ENCODE measurements at regions not wholly inside any gene's neighbourhood (a gene's known extent, or its start where the extent isn't known, plus 50 kb on each side); places are given as distances from the start of the nearest gene placed in this dataset.
"Not testable (repeated sequence)": the region's sequence is repeated elsewhere in the genome, so short reads cannot be mapped to it uniquely, and the experiment has no call there.

- no peak overlapping the region for H3K27ac Mint-ChIP-seq (ENCODE audit: unreplicated experiment)
- H3K9me3 Mint-ChIP-seq (ENCODE audit: unreplicated experiment): peaks cover 18% of the 10 kb centered on the region
- Histone ChIP-seq H3K36me3 (ENCODE audit: control insufficient read depth, insufficient read depth, low read length) (no peaks in the 10 kb centered on the region), H3K9me3 (no peaks in the 10 kb centered on the region), H3K27me3 (replicated peaks; ENCODE audit: control insufficient read depth, insufficient read depth, low read length) (no peaks in the 10 kb centered on the region), H3K4me3 (ENCODE audit: low read depth, low read length) (no peak overlapping the region), H3K4me1 (no peaks in the 10 kb centered on the region)
- no peaks in the 10 kb centered on the region for H3K36me3 Mint-ChIP-seq (ENCODE audit: insufficient read depth, unreplicated experiment)
- no peak for DNase-seq
- no TSS peak for BruUV-seq (replicated peaks)
- H3K4me1 Mint-ChIP-seq (ENCODE audit: low read depth, unreplicated experiment): peaks cover 6% of the 10 kb centered on the region
- TF ChIP-seq, protein P1, sequence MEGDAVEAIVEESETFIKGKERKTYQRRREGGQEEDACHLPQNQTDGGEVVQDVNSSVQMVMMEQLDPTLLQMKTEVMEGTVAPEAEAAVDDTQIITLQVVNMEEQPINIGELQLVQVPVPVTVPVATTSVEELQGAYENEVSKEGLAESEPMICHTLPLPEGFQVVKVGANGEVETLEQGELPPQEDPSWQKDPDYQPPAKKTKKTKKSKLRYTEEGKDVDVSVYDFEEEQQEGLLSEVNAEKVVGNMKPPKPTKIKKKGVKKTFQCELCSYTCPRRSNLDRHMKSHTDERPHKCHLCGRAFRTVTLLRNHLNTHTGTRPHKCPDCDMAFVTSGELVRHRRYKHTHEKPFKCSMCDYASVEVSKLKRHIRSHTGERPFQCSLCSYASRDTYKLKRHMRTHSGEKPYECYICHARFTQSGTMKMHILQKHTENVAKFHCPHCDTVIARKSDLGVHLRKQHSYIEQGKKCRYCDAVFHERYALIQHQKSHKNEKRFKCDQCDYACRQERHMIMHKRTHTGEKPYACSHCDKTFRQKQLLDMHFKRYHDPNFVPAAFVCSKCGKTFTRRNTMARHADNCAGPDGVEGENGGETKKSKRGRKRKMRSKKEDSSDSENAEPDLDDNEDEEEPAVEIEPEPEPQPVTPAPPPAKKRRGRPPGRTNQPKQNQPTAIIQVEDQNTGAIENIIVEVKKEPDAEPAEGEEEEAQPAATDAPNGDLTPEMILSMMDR (IDR thresholded peaks at IDR 0.05; ENCODE audit: insufficient read depth in 1 of 2, low read depth in 1 of 2, low read length in 1 of 2, severe bottlenecking in 1 of 2, unreplicated experiment in 1 of 2): no peak
- POLR2A ChIA-PET: no interaction called here
- CTCF ChIA-PET: no interaction called here
- intact Hi-C loops (cut with micrococcal nuclease; ENCODE audit: unreplicated experiment): no loop called here
- no peak overlapping the region for H3K4me3 Mint-ChIP-seq (ENCODE audit: unreplicated experiment)
- H3K27me3 Mint-ChIP-seq (ENCODE audit: insufficient read depth, unreplicated experiment): no peaks in the 10 kb centered on the region
These were observed 558.4 kb downstream of the PIK3C3 start for GRCh38 chr18:42513441-42513840.

DNA sequence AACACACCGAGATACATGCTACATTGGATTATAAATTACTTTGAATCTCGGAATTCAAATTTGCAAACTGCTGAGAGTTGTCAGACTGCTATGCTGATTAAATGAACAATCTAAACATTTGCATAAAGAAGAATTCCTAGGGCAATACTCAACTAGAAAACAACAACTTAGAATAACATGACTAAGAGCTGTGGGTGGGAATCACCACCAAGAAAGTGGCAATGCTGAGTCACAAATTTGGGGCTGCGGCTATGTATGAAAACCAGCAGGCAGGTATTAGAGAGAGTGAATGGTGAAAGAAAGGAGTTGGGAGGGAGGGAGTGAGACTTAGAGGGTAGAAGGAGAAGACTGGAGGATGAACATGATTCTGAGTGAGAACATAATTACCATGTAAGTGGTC, 559.5 kb downstream of the PIK3C3 start:
- BruUV-seq (replicated peaks): no TSS peak
- H3K36me3 Mint-ChIP-seq (ENCODE audit: insufficient read depth, unreplicated experiment): no peaks in the 10 kb centered on the region
- no peak overlapping the region for H3K4me3 Mint-ChIP-seq (ENCODE audit: unreplicated experiment)
- ChIA-PET POLR2A (no interaction called here), CTCF (no interaction called here)
- Histone ChIP-seq H3K4me1 (peaks cover 10% of the 10 kb centered on the region), H3K36me3 (ENCODE audit: control insufficient read depth, insufficient read depth, low read length) (no peaks in the 10 kb centered on the region), H3K4me3 (ENCODE audit: low read depth, low read length) (no peak overlapping the region), H3K9me3 (no peaks in the 10 kb centered on the region), H3K27me3 (replicated peaks; ENCODE audit: control insufficient read depth, insufficient read depth, low read length) (no peaks in the 10 kb centered on the region)
- TF ChIP-seq, protein P1 (IDR thresholded peaks at IDR 0.05; ENCODE audit: insufficient read depth in 1 of 2, low read depth in 1 of 2, low read length in 1 of 2, severe bottlenecking in 1 of 2, unreplicated experiment in 1 of 2): no peak
- H3K4me1 Mint-ChIP-seq (ENCODE audit: low read depth, unreplicated experiment): peaks cover 13% of the 10 kb centered on the region
- H3K27me3 Mint-ChIP-seq (ENCODE audit: insufficient read depth, unreplicated experiment): no peaks in the 10 kb centered on the region
- H3K9me3 Mint-ChIP-seq (ENCODE audit: unreplicated experiment): peaks cover 18% of the 10 kb centered on the region
- DNase-seq: no peak
- intact Hi-C loops (cut with micrococcal nuclease; ENCODE audit: unreplicated experiment): no loop called here
- no peak overlapping the region for H3K27ac Mint-ChIP-seq (ENCODE audit: unreplicated experiment)

DNA sequence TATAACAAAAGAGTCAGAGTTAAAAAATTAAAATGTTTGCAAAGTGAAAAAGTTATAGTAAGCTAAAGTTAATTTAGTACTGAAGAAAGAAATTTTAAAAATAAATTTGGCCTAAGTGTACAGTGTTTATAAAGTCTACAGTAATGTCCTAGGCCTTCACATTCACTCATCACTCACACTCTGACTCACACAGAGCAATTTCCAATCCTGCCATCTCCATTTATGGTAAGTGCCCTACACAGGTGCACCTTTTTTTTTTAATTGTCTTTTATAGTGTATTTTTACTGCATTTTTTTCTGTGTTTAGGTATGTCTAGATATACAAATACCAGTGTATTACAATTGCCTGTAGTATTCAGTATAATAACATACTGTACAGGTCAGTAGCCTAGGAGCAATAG, 562.9 kb downstream of the PIK3C3 start:
- H3K4me1 Mint-ChIP-seq (ENCODE audit: low read depth, unreplicated experiment): peaks cover 17% of the 10 kb centered on the region
- H3K9me3 ChIP-seq: no peaks in the 10 kb centered on the region
- ChIA-PET POLR2A (no interaction called here), CTCF (no interaction called here)
- H3K4me3 ChIP-seq (ENCODE audit: low read depth, low read length): no peak overlapping the region
- H3K27ac Mint-ChIP-seq (ENCODE audit: unreplicated experiment): no peak overlapping the region
- intact Hi-C loops (cut with micrococcal nuclease; ENCODE audit: unreplicated experiment): no loop called here
- TF ChIP-seq, protein P1 (IDR thresholded peaks at IDR 0.05; ENCODE audit: insufficient read depth in 1 of 2, low read depth in 1 of 2, low read length in 1 of 2, severe bottlenecking in 1 of 2, unreplicated experiment in 1 of 2): no peak
- H3K4me3 Mint-ChIP-seq (ENCODE audit: unreplicated experiment): no peak overlapping the region
- BruUV-seq (replicated peaks): no TSS peak
- no peaks in the 10 kb centered on the region for H3K9me3 Mint-ChIP-seq (ENCODE audit: unreplicated experiment)
- peaks cover 38% of the 10 kb centered on the region for H3K4me1 ChIP-seq
- DNase-seq: no peak
- H3K27me3 Mint-ChIP-seq (ENCODE audit: insufficient read depth, unreplicated experiment): no peaks in the 10 kb centered on the region
- H3K36me3 Mint-ChIP-seq (ENCODE audit: insufficient read depth, unreplicated experiment): no peaks in the 10 kb centered on the region
- no peaks in the 10 kb centered on the region for H3K27me3 ChIP-seq (replicated peaks; ENCODE audit: control insufficient read depth, insufficient read depth, low read length)
- no peaks in the 10 kb centered on the region for H3K36me3 ChIP-seq (ENCODE audit: control insufficient read depth, insufficient read depth, low read length)

DNA sequence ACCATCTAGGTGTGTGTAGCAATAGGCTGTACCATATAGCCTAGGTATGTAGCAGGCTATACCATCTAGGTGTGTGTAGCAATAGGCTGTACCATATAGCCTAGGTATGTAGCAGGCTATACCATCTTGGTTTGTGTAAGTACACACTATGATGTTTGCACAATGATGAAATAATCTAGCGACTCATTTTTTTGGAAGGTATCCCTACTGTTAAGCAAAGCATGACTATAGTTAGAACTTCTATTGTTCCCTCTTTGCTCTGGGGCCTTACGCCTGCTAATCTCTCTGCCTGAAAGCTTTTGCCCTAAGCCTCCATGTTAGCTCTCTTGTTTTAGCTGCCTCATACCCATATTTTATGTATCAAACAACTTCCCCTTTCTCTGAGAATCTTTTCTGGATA, 563.3 kb downstream of the PIK3C3 start:
- POLR2A ChIA-PET; H3K9me3 Mint-ChIP-seq (ENCODE audit: unreplicated experiment); H3K4me3 Mint-ChIP-seq (ENCODE audit: unreplicated experiment); DNase-seq; H3K36me3 ChIP-seq (ENCODE audit: control insufficient read depth, insufficient read depth, low read length); CTCF ChIA-PET; BruUV-seq (replicated peaks); H3K36me3 Mint-ChIP-seq (ENCODE audit: insufficient read depth, unreplicated experiment); H3K27me3 Mint-ChIP-seq (ENCODE audit: insufficient read depth, unreplicated experiment); H3K4me3 ChIP-seq (ENCODE audit: low read depth, low read length); H3K27me3 ChIP-seq (replicated peaks; ENCODE audit: control insufficient read depth, insufficient read depth, low read length); H3K9me3 ChIP-seq; intact Hi-C loops (cut with micrococcal nuclease; ENCODE audit: unreplicated experiment): not testable (repeated sequence)
- Mint-ChIP-seq H3K4me1 (ENCODE audit: low read depth, unreplicated experiment) (peaks cover 17% of the 10 kb centered on the region), H3K27ac (ENCODE audit: unreplicated experiment) (peak overlapping the region; percentile 35)
- peaks cover 39% of the 10 kb centered on the region for H3K4me1 ChIP-seq
